ENCODE measurements at regions not wholly inside any gene's neighbourhood (a gene's known extent, or its start where the extent isn't known, plus 50 kb on each side); places are given as distances from the start of the nearest gene placed in this dataset.

GRCh38 chr18:51401912-51402311 lies 204.4 kb upstream of the MEX3C start:
- no peak for DNase-seq

- no peak for DNase-seq
Measured at GRCh38 chr18:51404620-51405019, 207.1 kb upstream of the MEX3C start.

- DNase-seq = no peak
Measured at GRCh38 chr18:51405683-51406477, 208.4 kb upstream of the MEX3C start.

GRCh38 chr18:51417643-51418483 lies 220.4 kb upstream of the MEX3C start:
- DNase-seq = no peak

- no peak for DNase-seq
Measured at GRCh38 chr18:51425475-51425874, 228.0 kb upstream of the MEX3C start.

GRCh38 chr18:51425889-51426288 lies 228.4 kb upstream of the MEX3C start:
- no peak for DNase-seq

GRCh38 chr18:51426996-51427395 lies 229.5 kb upstream of the MEX3C start:
- DNase-seq = no peak

- DNase-seq = no peak
Measured at GRCh38 chr18:51429644-51430043, 232.2 kb upstream of the MEX3C start.

- DNase-seq = no peak
Measured at GRCh38 chr18:51430538-51430937, 233.1 kb upstream of the MEX3C start.

- DNase-seq = no peak
Measured at GRCh38 chr18:51433296-51433695, 235.8 kb upstream of the MEX3C start.

GRCh38 chr18:51433881-51434280 lies 236.4 kb upstream of the MEX3C start:
- DNase-seq = no peak

GRCh38 chr18:51437280-51438271 lies 240.1 kb upstream of the MEX3C start:
- DNase-seq = no peak

- DNase-seq = no peak
Measured at GRCh38 chr18:51438797-51439350, 241.4 kb upstream of the MEX3C start.

GRCh38 chr18:51442012-51442411 lies 244.5 kb upstream of the MEX3C start:
- no peak for DNase-seq

GRCh38 chr18:51446571-51447210 lies 249.2 kb upstream of the MEX3C start:
- DNase-seq = no peak

GRCh38 chr18:51447351-51448342 lies 250.2 kb upstream of the MEX3C start:
- no peak for DNase-seq

GRCh38 chr18:51448949-51449348 lies 251.5 kb upstream of the MEX3C start:
- no peak for DNase-seq

GRCh38 chr18:51453594-51453993 lies 256.1 kb upstream of the MEX3C start:
- no peak for DNase-seq

GRCh38 chr18:51458861-51459260 lies 261.4 kb upstream of the MEX3C start:
- no peak for DNase-seq

- DNase-seq = no peak
Measured at GRCh38 chr18:51461956-51462355, 264.5 kb upstream of the MEX3C start.

Measured in NCI-H774 (cell line).